Osteoblast (primary cell): ENCODE measurements at regions not wholly inside any gene's neighbourhood (a gene's known extent, or its start where the extent isn't known, plus 50 kb on each side); places are given as distances from the start of the nearest gene placed in this dataset.

Experiments used
- DNase-seq: peaks from one replicate; pipeline ENCODE4 v3.0.0; 2011; ENCODE audit warnings: low spot score, mixed read lengths; ENCODE audit not compliant: insufficient read length; ENCODE audit errors: missing footprints
- H2AFZ ChIP-seq: 2 replicates; pipeline ENCODE4 v1.6.0; 2011; ENCODE audit warnings: mild to moderate bottlenecking, low read length
- H3K27ac ChIP-seq: 2 replicates; pipeline ENCODE4 v1.5.1; 2011; ENCODE audit warnings: mild to moderate bottlenecking, low read depth, low read length, moderate library complexity
- H3K27me3 ChIP-seq: 2 replicates; pipeline ENCODE4 v1.6.0; 2012; ENCODE audit warnings: mild to moderate bottlenecking, control low read depth, inconsistent platforms, low read length, moderate library complexity; ENCODE audit not compliant: insufficient read depth
- H3K36me3 ChIP-seq: 2 replicates; pipeline ENCODE4 v1.5.1; 2011; ENCODE audit warnings: mild to moderate bottlenecking, low read length, control low read depth, moderate library complexity; ENCODE audit not compliant: insufficient read depth
- H3K4me1 ChIP-seq: 2 replicates; pipeline ENCODE4 v1.5.1; 2011; ENCODE audit warnings: mild to moderate bottlenecking, low read length, control low read depth, moderate library complexity; ENCODE audit not compliant: insufficient read depth
- H3K4me2 ChIP-seq: 2 replicates; pipeline ENCODE4 v1.6.0; 2011; ENCODE audit warnings: mild to moderate bottlenecking, low read length; ENCODE audit not compliant: insufficient read depth
- H3K4me3 ChIP-seq: fragments of 200-600 bp; sonication (generic); 3 replicates; pipeline ENCODE4 v1.5.1; 2012; ENCODE audit warnings: mild to moderate bottlenecking, low read length, inconsistent platforms; ENCODE audit not compliant: insufficient read depth
- H3K79me2 ChIP-seq: 2 replicates; pipeline ENCODE4 v1.6.0; 2012; ENCODE audit warnings: mild to moderate bottlenecking, low read length, control low read depth, inconsistent platforms; ENCODE audit not compliant: insufficient read depth
- H3K9me3 ChIP-seq: 2 replicates; pipeline ENCODE4 v1.5.1; 2011; ENCODE audit warnings: low read depth, low read length, control low read depth
- H4K20me1 ChIP-seq: 2 replicates; pipeline ENCODE4 v1.6.0; 2012; ENCODE audit warnings: mild to moderate bottlenecking, low read length, control low read depth; ENCODE audit not compliant: insufficient read depth
- TF ChIP-seq, protein P1 (sequence below): IDR thresholded peaks from 2 replicates; pipeline ENCODE4 v1.5.1; 2011; ENCODE audit warnings: mild to moderate bottlenecking, low read depth, low read length, moderate library complexity; ENCODE audit errors: extremely low read depth

DNA sequence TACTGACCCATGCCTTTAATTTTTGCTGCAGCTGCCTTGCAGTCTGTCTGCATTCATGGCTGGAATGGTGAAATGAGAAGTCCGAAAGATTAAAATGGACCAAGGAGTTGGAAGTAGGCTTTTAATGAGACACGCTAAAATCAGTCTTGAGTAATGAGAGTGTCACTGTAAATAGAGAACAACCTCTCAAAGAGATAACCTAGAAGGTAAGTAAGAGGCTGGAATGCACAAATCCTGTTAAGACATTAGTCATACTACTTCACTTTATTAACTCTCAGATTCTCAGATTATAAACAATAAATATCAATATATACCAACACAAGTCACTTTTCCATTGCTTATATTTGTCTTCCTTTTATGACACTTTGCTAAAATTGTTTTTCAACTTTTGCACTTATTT is 880.6 kb upstream of the C9orf72 start:
- H3K4me3 ChIP-seq, result no peak overlapping the region
- no peak for DNase-seq
- no peaks in the 10 kb centered on the region for H4K20me1 ChIP-seq
- no peaks in the 10 kb centered on the region for H3K79me2 ChIP-seq
- TF ChIP-seq, protein P1, sequence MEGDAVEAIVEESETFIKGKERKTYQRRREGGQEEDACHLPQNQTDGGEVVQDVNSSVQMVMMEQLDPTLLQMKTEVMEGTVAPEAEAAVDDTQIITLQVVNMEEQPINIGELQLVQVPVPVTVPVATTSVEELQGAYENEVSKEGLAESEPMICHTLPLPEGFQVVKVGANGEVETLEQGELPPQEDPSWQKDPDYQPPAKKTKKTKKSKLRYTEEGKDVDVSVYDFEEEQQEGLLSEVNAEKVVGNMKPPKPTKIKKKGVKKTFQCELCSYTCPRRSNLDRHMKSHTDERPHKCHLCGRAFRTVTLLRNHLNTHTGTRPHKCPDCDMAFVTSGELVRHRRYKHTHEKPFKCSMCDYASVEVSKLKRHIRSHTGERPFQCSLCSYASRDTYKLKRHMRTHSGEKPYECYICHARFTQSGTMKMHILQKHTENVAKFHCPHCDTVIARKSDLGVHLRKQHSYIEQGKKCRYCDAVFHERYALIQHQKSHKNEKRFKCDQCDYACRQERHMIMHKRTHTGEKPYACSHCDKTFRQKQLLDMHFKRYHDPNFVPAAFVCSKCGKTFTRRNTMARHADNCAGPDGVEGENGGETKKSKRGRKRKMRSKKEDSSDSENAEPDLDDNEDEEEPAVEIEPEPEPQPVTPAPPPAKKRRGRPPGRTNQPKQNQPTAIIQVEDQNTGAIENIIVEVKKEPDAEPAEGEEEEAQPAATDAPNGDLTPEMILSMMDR, result no peak
- no peak overlapping the region for H3K27ac ChIP-seq
- H3K4me1 ChIP-seq, result no peaks in the 10 kb centered on the region
- H2AFZ ChIP-seq, result no peak overlapping the region
- no peak overlapping the region for H3K4me2 ChIP-seq
- no peaks in the 10 kb centered on the region for H3K27me3 ChIP-seq
- no peaks in the 10 kb centered on the region for H3K9me3 ChIP-seq
- no peaks in the 10 kb centered on the region for H3K36me3 ChIP-seq

DNA sequence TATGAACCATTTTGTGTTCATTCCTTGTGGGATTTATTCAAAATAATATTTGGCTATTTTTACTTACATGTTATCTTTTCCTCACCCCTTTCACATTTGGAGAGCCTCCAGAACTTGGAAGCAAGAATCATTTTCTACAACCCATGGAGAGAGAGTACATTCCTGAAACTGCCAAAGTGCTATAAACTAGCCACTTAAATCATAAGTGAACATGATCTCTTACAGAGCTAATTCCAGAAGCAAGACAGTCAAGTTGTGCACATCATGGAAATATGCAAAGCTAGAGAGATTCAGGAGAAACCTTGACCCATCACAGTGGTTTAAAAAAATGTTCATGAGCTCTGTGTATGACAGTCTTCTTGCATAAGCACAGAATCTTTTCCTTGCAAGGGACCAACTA is 883.6 kb upstream of the C9orf72 start:
- H3K4me3 ChIP-seq, result no peak overlapping the region
- TF ChIP-seq, protein P1, result no peak
- H3K27ac ChIP-seq, result no peak overlapping the region
- no peaks in the 10 kb centered on the region for H3K4me1 ChIP-seq
- H3K9me3 ChIP-seq, result no peaks in the 10 kb centered on the region
- no peak for DNase-seq
- H3K27me3 ChIP-seq, result no peaks in the 10 kb centered on the region
- no peak overlapping the region for H2AFZ ChIP-seq
- no peaks in the 10 kb centered on the region for H3K79me2 ChIP-seq
- H3K36me3 ChIP-seq, result no peaks in the 10 kb centered on the region
- no peaks in the 10 kb centered on the region for H4K20me1 ChIP-seq
- no peak overlapping the region for H3K4me2 ChIP-seq

DNA sequence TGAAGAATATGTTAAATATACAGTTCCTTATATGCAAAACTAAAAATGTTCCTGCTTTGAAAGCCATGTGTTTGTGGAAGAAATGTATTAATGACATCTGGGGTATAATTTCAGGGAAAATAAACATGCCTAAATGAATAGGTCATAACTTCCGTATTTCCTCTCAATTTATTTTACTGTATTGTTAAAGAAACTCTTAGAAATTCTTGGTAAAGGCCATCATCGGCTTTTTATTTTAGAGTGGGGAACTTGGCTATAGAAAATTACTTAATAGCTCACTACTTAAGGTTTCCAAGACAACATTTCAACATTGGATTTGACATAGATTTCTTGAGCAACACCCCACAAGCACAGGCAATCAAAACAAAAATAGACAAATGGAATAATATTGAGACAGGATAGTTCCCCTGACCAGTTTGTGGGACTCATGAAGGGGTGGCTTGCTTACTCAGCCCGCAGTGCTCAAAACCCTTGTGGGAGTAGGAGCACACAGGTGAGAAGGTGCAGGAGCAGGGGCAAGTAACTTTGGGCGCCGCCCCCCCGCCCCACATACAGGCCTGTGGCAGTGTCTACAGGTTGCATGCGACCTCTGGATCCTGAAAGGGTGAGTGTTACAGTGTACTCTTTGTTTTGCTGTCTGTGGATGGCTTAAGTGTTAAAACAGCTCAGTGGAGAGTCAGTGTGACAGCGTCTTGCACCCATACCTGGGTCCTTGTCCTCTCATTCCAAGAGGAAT is 891.4 kb upstream of the C9orf72 start:
- no peaks in the 10 kb centered on the region for H3K4me1 ChIP-seq
- H2AFZ ChIP-seq, result no peak overlapping the region
- no peak overlapping the region for H3K4me2 ChIP-seq
- DNase-seq, result no peak
- no peaks in the 10 kb centered on the region for H3K27me3 ChIP-seq
- no peaks in the 10 kb centered on the region for H3K79me2 ChIP-seq
- H3K9me3 ChIP-seq, result peaks cover 2% of the 10 kb centered on the region
- H4K20me1 ChIP-seq, result no peaks in the 10 kb centered on the region
- H3K4me3 ChIP-seq, result no peak overlapping the region
- H3K27ac ChIP-seq, result no peak overlapping the region
- TF ChIP-seq, protein P1, result no peak
- no peaks in the 10 kb centered on the region for H3K36me3 ChIP-seq

DNA sequence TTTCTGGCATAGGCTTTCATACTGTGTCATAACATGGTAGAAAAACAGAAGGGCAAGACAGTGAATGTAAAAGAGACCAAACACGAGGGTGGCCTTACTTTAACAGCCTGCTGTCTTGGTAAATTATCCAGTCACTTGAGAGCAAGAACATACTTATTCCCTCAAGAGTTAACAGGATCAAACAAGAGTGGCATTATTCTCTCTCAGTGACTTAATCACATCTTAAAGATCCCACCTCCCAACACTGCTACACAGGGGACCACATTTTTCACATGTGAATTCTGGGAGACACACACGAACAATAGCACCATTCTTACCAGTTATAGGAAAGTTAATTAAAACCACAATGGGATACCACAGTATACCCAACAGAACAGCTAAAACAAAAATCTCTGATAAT is 898.0 kb upstream of the C9orf72 start:
- H2AFZ ChIP-seq, result no peak overlapping the region
- H3K4me2 ChIP-seq, result no peak overlapping the region
- H3K9me3 ChIP-seq, result no peaks in the 10 kb centered on the region
- H3K27ac ChIP-seq, result no peak overlapping the region
- no peaks in the 10 kb centered on the region for H3K36me3 ChIP-seq
- no peaks in the 10 kb centered on the region for H4K20me1 ChIP-seq
- H3K4me1 ChIP-seq, result no peaks in the 10 kb centered on the region
- TF ChIP-seq, protein P1, result no peak
- no peaks in the 10 kb centered on the region for H3K79me2 ChIP-seq
- no peak overlapping the region for H3K4me3 ChIP-seq
- no peaks in the 10 kb centered on the region for H3K27me3 ChIP-seq
- no peak for DNase-seq
